AG04450 (cell line): ENCODE measurements at regions not wholly inside any gene's neighbourhood (a gene's known extent, or its start where the extent isn't known, plus 50 kb on each side); places are given as distances from the start of the nearest gene placed in this dataset.

Source experiments
- CTCF ChIA-PET: fragments of 300-600, 350-600 bp; formaldehyde crosslinking; extraction: SDS; loops from one replicate; lab custom pipeline; 2022; ENCODE audit warnings: antibody characterized with exemption, inconsistent platforms; lab: Charles Lee
- POLR2A ChIA-PET: fragments of 350-600 bp; formaldehyde crosslinking; extraction: SDS; loops from one replicate; lab custom pipeline; 2021; ENCODE audit warnings: antibody characterized with exemption, inconsistent platforms; lab: Yijun Ruan, JAX
- DNase-seq: peaks from one replicate; pipeline ENCODE4 v3.0.0-alpha.2; 2011; ENCODE audit warnings: low read depth, low spot score
- H3K27ac ChIP-seq: one replicate; pipeline ENCODE4 v1.5.1; 2012; ENCODE audit warnings: low read depth, low read length, control low read depth
- H3K27me3 ChIP-seq: one replicate; pipeline ENCODE4 v1.6.0; 2012; ENCODE audit warnings: low read length; ENCODE audit not compliant: control insufficient read depth, insufficient read depth
- H3K4me3 ChIP-seq: 2 replicates; pipeline ENCODE4 v1.5.1; 2011; ENCODE audit warnings: mild to moderate bottlenecking, low read depth, low read length, control low read depth
- H3K9me3 ChIP-seq: 2 replicates; pipeline ENCODE4 v1.5.1; 2012; ENCODE audit warnings: low read length; ENCODE audit not compliant: control insufficient read depth, insufficient read depth
- TF ChIP-seq, protein P1 (sequence below): IDR thresholded peaks from 2 replicates; pipeline ENCODE4 v1.5.1; 2011; ENCODE audit warnings: low read depth, low read length, control low read depth, inconsistent platforms

GRCh38 chr18:46283895-46284295 lies 179.7 kb downstream of the HAUS1 start:
- no peaks in the 10 kb centered on the region for H3K27me3 ChIP-seq
- POLR2A ChIA-PET: no interaction called here

DNA sequence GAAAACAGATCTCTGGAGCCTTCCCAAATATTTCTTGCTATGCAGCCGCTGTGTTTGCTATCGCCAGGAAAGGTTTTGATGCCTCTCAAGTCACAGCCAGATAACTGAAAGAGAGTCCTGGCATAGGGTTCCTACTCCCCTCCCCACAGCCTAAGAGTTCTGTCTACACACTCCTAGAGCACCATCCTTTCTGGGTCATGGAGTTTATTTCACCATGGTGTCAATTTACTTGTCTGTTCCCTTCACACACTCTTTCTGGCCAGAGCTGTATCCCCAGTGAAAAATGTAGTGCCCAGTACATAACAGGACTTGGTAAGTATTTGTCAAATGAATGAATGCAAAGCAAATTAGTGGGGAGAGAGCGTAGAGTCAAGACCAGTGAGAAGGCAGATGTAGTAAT lies 185.3 kb downstream of the HAUS1 start:
- Histone ChIP-seq H3K27ac (no peak overlapping the region), H3K27me3 (no peaks in the 10 kb centered on the region), H3K4me3 (no peak overlapping the region), H3K9me3 (no peaks in the 10 kb centered on the region)
- DNase-seq: no peak
- TF ChIP-seq, protein P1, sequence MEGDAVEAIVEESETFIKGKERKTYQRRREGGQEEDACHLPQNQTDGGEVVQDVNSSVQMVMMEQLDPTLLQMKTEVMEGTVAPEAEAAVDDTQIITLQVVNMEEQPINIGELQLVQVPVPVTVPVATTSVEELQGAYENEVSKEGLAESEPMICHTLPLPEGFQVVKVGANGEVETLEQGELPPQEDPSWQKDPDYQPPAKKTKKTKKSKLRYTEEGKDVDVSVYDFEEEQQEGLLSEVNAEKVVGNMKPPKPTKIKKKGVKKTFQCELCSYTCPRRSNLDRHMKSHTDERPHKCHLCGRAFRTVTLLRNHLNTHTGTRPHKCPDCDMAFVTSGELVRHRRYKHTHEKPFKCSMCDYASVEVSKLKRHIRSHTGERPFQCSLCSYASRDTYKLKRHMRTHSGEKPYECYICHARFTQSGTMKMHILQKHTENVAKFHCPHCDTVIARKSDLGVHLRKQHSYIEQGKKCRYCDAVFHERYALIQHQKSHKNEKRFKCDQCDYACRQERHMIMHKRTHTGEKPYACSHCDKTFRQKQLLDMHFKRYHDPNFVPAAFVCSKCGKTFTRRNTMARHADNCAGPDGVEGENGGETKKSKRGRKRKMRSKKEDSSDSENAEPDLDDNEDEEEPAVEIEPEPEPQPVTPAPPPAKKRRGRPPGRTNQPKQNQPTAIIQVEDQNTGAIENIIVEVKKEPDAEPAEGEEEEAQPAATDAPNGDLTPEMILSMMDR: no peak
- CTCF ChIA-PET: interaction anchor here (0.7 kb wide), 1 partner anchor 369 kb away, joined by 3 read pairs; no protein-coding TSS in a partner anchor
- POLR2A ChIA-PET: no interaction called here

More at GRCh38 chr18:46283895-46284295, 179.7 kb downstream of the HAUS1 start:
- CTCF ChIA-PET: interaction anchor here (3.9 to 8.3 kb wide), 3 partner anchors 111 to 375 kb away, joined by 42 to 117 read pairs (median 97); partner anchors contain the start of gene LOXHD1
- DNase-seq: no peak
- H3K9me3 ChIP-seq: no peaks in the 10 kb centered on the region
- H3K27ac ChIP-seq: no peak overlapping the region
- no peak overlapping the region for H3K4me3 ChIP-seq
- TF ChIP-seq, protein P1: no peak

- TF ChIP-seq, protein P1: no peak
- CTCF ChIA-PET: no interaction called here
- POLR2A ChIA-PET: no interaction called here
Measured at GRCh38 chr18:46289931-46290330, 185.7 kb downstream of the HAUS1 start.

DNA sequence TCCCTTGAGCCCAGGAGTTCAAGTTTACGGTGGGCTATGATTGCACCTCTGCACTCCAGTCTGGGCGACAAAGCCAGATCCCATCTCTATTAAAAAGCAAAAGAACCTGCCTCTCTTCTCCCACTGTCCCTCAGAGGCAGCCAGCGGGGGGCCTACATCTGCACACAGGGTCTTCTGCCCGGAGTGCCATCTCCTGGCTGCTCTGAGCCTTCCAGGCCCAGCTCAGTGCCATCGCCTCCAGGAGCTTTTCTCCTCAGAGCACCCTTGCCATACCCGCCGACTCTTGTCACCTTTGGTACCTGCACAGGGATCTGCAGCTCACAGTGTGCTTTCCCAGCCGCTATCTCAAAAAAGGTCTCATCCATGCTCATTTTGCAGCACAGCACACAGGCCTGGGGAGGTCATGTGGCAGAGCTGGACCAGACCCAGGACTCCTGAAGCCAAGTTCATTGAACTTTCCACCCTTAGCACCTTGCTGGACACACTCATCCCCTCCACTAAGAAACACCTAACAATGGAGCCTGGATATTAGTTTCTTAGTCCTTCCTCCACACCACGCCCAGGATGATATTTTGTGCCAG lies 186.3 kb downstream of the HAUS1 start:
- Histone ChIP-seq H3K4me3 (no peak overlapping the region), H3K27ac (no peak overlapping the region), H3K27me3 (no peaks in the 10 kb centered on the region), H3K9me3 (no peaks in the 10 kb centered on the region)
- ChIA-PET CTCF (no interaction called here), POLR2A (no interaction called here)
- DNase-seq: no peak
- TF ChIP-seq, protein P1: no peak

More at GRCh38 chr18:46289931-46290330, 185.7 kb downstream of the HAUS1 start:
- Histone ChIP-seq H3K4me3 (no peak overlapping the region), H3K27ac (no peak overlapping the region), H3K9me3 (no peaks in the 10 kb centered on the region), H3K27me3 (no peaks in the 10 kb centered on the region)
- DNase-seq: no peak

GRCh38 chr18:46291149-46291548 lies 187.0 kb downstream of the HAUS1 start:
- CTCF ChIA-PET: interaction anchor here (1.3 kb wide), 1 partner anchor 9 kb away, joined by 4 read pairs; no protein-coding TSS in a partner anchor
- POLR2A ChIA-PET: no interaction called here
- no peak for DNase-seq

More at GRCh38 chr18:46291149-46291548, 187.0 kb downstream of the HAUS1 start:
- Histone ChIP-seq H3K27ac (no peak overlapping the region), H3K9me3 (no peaks in the 10 kb centered on the region), H3K4me3 (no peak overlapping the region), H3K27me3 (no peaks in the 10 kb centered on the region)
- TF ChIP-seq, protein P1: no peak
